ENCODE measurements at regions not wholly inside any gene's neighbourhood (a gene's known extent, or its start where the extent isn't known, plus 50 kb on each side); places are given as distances from the start of the nearest gene placed in this dataset.
"Not testable (repeated sequence)": the region's sequence is repeated elsewhere in the genome, so short reads cannot be mapped to it uniquely, and the experiment has no call there.

DNA sequence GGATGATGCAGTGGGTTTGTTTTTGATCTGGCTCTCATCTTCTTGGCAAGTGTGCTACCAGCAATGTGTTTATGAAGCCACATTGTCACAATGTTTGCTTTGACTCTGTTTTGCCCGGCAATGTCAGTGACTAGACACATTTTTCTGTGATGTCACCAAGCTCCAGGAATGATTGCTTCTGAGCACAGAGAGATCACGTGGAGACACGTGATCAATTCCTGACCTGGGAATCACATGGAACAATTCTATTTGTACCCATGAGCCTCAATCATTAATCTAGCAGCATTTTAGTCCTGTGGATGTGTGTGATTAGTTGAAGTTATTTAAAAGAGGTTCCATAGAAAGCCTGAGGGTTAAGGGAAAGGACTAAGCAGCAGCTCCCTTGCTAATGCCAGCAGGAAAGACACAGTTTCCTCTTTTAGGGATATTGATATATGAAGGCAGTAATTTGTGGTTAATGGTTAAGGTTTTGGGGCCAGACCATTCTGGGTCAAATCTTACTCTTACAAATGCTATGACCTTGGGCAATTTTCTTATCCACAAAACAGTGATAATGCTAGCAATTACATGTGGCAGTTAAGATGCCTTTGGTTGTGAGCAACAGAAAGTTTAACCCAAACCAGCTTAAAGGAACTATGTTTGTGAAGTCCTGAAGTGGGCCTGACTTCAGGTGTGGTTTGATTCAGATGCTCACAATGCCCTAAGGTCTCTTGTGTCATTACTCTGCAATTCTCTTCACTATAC lies 59.0 kb downstream of the FASLG start:
- no peak for DNase-seq

- DNase-seq: no peak
These were observed 60.2 kb downstream of the FASLG start for GRCh38 chr1:172719066-172719627.

DNA sequence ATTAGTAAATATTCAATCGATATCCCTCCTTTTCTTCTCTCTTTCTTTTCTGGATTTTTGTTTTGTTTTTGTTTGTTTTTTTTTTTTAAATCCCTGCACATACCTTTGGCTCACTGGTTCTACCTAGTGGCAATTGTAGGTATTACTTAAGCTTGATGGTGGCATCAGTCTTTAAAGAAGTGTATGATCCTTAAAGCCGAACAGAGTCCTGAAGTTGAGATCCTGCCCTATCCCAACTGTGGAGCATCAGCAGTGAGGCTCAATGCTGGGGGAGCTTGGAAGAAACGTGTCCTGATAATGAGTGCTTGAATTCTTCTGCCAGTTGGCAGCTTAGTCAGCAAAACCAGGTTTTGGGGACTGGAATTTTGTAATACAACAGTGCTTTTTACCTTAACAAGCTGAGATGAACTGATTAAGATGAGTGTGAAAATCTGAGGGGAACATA lies 60.8 kb downstream of the FASLG start:
- DNase-seq: no peak

GRCh38 chr1:172720339-172720738 lies 61.4 kb downstream of the FASLG start:
- DNase-seq: no peak

DNA sequence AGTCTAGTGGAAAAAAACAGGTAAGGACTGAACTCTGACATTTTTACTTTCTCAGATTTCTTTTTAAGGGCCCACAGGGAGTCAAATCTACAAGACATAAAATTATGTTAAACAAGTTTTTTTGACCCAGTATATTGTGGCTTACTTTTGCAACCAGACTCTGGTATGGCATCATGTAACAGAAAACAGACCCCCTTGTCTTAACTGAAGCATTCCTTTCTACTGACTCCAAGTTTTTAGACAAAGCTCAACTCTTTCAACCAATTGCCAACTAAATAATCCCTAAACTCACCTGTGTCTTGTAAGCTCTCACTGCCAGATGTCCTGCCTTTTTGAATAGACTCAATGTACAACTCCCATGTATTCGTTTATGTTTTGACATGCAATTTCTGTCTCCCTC lies 64.3 kb downstream of the FASLG start:
- no peak for DNase-seq

DNA sequence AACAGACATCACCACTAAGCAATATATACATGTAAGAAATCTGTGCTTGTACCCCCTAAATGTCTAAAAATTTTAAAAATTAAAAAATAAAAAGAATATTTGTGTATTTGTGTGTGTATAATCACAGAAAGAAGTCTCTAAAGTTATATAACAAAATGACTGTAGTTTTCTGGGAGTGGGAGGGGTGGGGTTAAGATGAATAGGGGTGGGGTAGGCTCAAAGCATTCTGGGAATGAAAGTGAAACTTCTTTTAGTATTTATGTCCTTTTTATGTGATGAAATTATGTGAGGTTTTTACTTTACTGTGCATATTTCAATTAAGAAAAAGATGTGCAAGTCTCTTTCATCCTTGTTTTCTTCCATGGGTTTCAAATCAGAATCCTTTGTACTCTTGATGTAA lies 65.3 kb downstream of the FASLG start:
- DNase-seq: no peak

DNA sequence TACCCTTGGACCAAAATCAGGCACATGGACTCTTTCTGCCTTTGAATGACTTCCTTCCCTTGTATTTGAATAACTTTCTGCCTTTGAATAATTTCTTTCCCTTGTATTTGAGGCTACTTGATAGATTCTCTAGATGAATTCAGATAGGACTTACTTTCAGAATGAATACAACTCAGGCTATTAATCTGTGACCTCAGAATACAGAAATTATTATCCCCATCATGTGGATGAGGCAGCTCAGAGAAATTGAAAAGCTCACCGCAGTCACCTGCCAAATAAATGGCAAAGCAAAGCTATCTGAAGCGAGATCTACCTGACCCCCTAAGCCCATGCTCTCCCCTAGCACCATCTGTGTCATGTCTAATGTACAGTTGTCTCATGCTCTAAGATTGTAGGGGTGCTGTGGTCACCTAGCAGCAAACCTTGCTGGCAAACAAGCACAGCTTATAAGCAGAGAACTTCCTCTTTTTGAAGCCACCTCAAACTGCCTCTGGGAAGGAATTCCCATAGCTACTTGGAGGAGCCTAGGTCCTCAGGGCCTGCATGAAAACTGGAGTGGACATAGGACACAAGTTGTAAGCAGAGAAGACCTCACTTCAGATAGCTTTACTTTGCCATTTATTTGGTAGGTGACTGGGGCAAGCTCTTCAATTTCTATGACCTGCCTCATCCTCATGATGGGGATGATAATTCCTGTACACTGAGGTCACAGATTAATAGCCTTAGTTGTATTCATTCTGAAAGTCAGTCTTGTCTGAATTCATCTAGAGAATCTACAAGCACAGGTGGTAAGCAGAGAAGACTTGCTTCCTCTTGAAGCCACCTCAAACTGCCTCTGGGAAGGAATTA lies 66.1 kb downstream of the FASLG start:
- no peak for DNase-seq

DNA sequence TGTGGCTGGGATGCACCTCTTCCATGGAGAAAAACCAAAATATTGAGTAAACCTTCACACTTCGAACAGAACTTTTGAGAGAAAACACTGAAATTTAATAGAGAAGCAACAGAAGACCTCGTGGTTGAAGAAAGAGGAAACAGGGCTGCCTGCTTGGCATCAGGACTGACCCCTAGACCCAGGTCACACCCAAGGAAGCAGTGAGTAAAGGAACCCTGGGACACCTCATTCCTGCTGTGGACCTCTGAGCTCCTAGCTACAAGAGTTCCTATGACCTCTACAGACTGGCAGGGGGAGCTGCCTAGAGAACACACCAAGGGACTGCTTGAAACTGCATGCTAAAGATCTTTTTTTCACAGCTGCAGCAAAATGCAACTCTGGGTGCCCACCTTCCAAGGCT lies 67.8 kb downstream of the FASLG start:
- no peak for DNase-seq

- no peak for DNase-seq
These were observed 68.5 kb downstream of the FASLG start for GRCh38 chr1:172727275-172727857.

DNA sequence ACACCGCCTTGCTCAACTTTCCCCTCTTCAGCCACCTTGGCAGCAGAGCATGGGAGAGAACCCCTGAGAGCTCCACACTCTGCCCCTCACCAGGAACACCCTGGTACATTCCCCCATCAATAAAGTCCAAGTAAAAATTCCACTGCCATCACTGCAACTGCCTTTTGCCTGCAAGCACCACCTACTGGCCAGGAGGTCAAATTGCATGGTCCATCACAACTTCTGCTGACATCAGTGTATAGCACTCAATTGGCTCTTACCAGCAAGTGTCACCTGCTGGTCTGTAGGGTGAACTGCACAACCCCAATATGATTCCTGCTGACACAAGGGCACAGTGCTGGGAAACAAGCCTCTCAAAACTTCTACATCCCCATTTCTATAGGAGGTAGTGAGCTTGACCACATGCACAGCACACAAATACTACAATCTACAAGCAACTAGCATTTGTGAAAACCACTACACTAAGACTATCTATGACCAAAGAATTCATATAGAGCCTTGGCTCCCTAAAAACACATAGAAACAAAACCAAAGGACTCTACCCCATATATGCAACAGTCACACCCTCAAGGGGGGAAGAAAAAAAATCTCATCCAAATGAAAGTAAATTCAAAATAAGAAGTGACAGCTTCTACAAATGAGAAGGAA lies 69.2 kb downstream of the FASLG start:
- no peak for DNase-seq

DNA sequence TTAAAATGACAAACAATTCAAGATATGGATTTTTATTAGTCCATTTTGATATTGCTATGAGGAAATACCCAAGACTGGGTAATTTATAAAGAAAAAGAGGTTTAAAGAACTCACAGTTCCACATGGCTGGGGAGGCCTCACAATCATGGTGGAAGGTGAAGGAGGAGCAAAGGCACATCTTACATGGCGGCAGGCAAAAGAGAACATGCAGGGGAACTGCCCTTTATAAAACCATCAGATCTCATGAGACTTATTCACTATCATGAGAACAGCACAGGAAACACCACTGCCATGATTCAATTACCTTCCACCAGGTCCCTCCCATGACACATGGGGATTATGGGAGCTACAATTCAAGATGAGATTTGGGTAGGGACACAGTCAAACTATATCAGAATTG lies 69.8 kb downstream of the FASLG start:
- not testable (repeated sequence) for DNase-seq

- DNase-seq: no peak
These were observed 73.5 kb downstream of the FASLG start for GRCh38 chr1:172732427-172732826.

- no peak for DNase-seq
These were observed 74.9 kb downstream of the FASLG start for GRCh38 chr1:172733815-172734214.

DNA sequence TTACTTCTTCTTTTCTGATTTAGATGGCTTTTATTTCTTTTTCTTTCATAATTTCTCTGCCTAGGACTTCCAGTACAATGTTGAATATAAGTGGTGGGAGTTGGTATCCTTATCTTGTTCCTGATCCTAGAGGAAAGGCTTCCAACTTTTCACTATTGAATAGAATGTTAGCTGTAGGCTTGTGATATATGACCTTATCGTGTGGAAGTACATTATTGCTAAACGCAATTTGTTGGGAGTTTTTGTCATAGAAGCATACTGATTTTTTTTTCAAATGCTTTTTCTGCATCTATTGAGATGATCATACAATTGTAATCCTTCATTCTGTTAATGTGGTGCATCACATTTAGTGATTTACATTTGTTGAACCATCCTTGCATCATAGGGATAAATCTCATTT lies 79.5 kb downstream of the FASLG start:
- no peak for DNase-seq

DNA sequence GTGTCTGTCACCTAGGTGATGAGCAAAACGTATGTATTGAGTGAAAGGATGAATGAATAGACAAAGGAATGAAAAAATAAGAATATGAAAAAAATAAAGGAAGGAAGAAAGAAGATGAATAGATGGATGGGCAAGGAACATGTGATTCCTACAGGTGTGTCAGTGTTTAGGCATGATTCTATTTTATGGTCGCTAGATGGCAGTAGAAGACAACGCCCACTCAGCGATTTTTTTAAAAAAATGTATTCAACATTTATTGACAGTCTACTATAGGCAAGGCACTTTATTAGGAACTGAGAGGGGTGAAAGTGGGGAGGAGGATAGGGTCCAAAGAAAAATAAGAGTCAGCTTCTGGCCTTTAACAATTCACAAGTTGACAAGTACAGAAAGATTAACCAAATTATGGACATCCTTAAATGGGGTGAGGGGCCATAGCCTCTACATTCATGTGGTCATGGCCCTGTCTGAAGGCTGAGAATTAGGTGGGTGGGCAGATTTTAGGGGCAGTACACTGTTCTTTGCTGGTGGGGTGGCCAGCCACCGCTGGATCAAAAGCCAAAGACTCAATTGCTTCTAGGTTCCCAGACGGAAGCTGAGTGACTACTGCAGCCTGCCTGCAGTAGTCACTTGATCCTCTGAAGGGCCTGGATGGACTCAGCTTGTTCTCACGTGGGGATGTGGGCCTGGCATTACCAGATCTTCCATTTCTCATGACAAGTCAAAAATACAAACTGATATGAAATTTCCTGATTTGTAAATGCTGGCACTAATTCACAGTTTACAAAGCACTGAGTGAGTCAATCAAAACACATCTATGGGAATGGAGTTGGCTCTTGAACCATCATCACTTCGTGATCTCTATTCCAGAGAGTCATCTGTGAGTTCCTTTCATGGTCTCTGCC lies 83.9 kb downstream of the FASLG start:
- DNase-seq: no peak

DNA sequence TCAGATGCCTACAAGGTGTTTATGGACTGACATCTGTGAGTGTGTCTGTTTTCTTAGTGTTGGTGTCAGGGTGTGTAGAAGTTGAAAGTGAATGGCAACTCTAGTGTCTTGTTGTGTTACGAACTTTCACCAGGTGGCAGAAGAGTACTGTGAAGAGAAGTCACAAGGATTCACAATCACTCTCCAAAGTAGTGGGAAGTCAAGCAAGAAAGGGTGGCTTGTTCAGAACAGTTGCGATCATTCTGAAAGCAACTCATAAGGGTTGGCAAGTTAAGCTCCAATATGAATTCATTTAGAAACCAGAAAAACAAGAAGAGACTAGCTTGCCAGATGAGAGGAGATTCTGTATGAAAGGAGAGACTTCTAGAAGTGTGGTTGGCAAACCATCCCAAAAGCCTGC lies 86.1 kb downstream of the FASLG start:
- DNase-seq: peak; percentile 40

DNA sequence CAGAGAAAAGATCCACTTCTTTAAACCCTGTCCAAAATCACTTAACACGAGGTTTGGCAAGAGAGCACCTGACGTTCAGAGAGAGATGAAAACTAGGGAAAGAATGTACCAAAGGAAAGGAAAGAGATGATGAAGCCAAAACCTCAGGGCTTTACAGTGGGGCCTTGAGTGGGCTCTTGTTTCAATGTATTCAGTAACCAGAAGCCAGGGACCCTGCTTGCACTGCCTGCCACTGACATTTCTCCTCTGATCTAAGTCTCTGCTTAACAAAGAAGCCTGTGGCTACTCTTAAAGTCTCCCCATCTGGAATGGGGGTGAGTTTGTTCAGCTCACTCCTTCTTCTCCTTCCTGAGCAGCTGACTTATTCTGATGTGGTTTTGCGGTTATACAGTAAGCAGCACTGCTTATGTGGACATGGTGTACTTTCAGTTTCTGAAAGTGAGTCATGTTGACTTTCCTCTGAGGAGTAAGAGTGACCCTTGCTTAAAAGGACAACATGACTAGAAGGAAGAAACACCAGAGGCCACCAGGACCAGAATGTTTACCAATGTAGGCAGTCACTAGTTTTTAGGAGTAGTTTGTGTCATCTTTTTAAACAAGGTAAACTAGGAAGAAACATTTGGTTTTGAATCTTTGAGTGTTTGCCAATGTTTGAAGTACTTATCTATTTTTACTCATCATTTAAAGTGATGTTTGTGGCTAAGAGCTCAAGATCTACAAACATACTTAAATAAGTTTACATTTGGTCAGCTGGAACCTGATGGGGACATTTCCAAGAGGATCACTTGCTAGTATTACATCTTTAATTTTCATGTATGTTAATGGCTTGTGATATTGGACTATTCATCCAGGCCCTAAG lies 87.4 kb downstream of the FASLG start:
- no peak for DNase-seq

DNA sequence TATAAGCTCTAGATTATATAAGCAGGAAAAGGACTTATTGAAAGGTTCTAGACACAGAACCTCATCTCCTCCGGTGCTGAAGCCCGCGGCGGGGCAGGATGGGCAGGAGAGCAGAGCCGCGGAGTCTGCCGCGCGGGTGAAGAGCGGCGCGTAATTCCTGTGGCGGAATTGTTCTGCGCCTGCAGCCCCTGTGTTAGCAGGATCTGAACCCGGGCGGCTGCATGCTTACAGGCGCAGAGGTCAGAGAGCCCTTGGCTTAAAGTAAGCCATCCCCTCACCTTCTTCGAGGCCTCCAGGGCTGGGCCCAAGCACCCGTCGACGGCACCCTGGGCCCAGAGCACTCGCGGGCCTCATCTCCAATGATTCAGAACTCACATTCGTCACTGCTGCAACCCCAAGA lies 89.3 kb downstream of the FASLG start:
- no peak for DNase-seq

- DNase-seq: no peak
These were observed 92.8 kb downstream of the FASLG start for GRCh38 chr1:172751683-172752082.

GRCh38 chr1:172753964-172754363 lies 95.1 kb downstream of the FASLG start:
- no peak for DNase-seq

- no peak for DNase-seq
These were observed 95.7 kb downstream of the FASLG start for GRCh38 chr1:172754609-172755008.

All from NCI-H1105 (cell line).